Ammon's horn (tissue), 1 donor: ENCODE measurements at regions not wholly inside any gene's neighbourhood (a gene's known extent, or its start where the extent isn't known, plus 50 kb on each side); places are given as distances from the start of the nearest gene placed in this dataset.
"Not testable (repeated sequence)": the region's sequence is repeated elsewhere in the genome, so short reads cannot be mapped to it uniquely, and the experiment has no call there.

ENCODE experiments used
- DNase-seq: peaks from one replicate; pipeline ENCODE4 v3.0.0-alpha.2; 2016; ENCODE audit warnings: low spot score

- no peak for DNase-seq
Observed at GRCh38 chr2:122011493-122012270, 256.2 kb downstream of the TSN start.

- no peak for DNase-seq
Observed at GRCh38 chr2:122018736-122019135, 263.3 kb downstream of the TSN start.

GRCh38 chr2:122019724-122020123 is 264.3 kb downstream of the TSN start:
- peak; percentile 54 for DNase-seq

- no peak for DNase-seq
Observed at GRCh38 chr2:122020377-122020776, 264.9 kb downstream of the TSN start.

GRCh38 chr2:122021941-122022340 is 266.5 kb downstream of the TSN start:
- no peak for DNase-seq

GRCh38 chr2:122022531-122022930 is 267.1 kb downstream of the TSN start:
- DNase-seq: no peak

- no peak for DNase-seq
Observed at GRCh38 chr2:122023059-122023864, 267.8 kb downstream of the TSN start.

GRCh38 chr2:122027510-122028217 is 272.2 kb downstream of the TSN start:
- DNase-seq: no peak

GRCh38 chr2:122028371-122029100 is 273.1 kb downstream of the TSN start:
- DNase-seq: no peak

GRCh38 chr2:122029456-122029855 is 274.0 kb downstream of the TSN start:
- DNase-seq: no peak

- DNase-seq: no peak
Observed at GRCh38 chr2:122029945-122030344, 274.5 kb downstream of the TSN start.

- peak; percentile 33 for DNase-seq
Observed at GRCh38 chr2:122031544-122032263, 276.3 kb downstream of the TSN start.

GRCh38 chr2:122032264-122032645 is 276.8 kb downstream of the TSN start:
- DNase-seq: no peak

GRCh38 chr2:122033778-122034177 is 278.3 kb downstream of the TSN start:
- no peak for DNase-seq

GRCh38 chr2:122034344-122034743 is 278.9 kb downstream of the TSN start:
- DNase-seq: no peak

GRCh38 chr2:122034777-122035176 is 279.3 kb downstream of the TSN start:
- DNase-seq: no peak

- not testable (repeated sequence) for DNase-seq
Observed at GRCh38 chr2:122038816-122039215, 283.4 kb downstream of the TSN start.

GRCh38 chr2:122041455-122041854 is 286.0 kb downstream of the TSN start:
- no peak for DNase-seq

- DNase-seq: not testable (repeated sequence)
Observed at GRCh38 chr2:122051659-122052058, 296.2 kb downstream of the TSN start.

- no peak for DNase-seq
Observed at GRCh38 chr2:122055521-122055931, 300.1 kb downstream of the TSN start.

GRCh38 chr2:122056853-122057252 is 301.4 kb downstream of the TSN start:
- DNase-seq: no peak
